HL-60 (cell line): ENCODE measurements at regions not wholly inside any gene's neighbourhood (a gene's known extent, or its start where the extent isn't known, plus 50 kb on each side); places are given as distances from the start of the nearest gene placed in this dataset.

Experiments used
- GABPA ChIP-seq: IDR thresholded peaks from 2 replicates; pipeline ENCODE4 v1.6.1; 2012; ENCODE audit warnings: low read depth
- TF ChIP-seq, protein P1 (sequence below): IDR thresholded peaks from one replicate; pipeline ENCODE4 v1.5.1; 2011; ENCODE audit warnings: low read length, control low read depth, inconsistent platforms; ENCODE audit not compliant: insufficient read depth

DNA sequence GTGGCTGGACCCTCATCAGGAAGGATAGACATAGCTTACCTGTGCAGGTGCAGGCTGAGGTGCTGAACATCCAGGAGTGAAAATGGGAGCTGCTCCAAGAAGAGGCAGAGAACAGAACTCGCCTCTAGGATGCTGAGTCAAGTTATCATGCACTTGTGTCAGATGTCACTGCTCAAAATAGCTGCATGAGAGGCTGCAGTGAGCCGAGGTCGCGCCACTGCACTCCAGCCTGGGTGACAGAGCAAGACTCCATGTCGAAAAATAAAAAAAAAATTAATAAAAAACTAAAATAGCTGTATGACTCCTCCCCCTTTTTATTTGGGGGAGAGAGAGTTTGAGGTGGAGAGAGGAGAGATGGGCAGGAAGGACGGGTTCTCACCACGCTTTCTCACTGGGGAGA lies 148.8 kb downstream of the FOXL1 start:
- no peak for TF ChIP-seq GABPA
- TF ChIP-seq, protein P1, sequence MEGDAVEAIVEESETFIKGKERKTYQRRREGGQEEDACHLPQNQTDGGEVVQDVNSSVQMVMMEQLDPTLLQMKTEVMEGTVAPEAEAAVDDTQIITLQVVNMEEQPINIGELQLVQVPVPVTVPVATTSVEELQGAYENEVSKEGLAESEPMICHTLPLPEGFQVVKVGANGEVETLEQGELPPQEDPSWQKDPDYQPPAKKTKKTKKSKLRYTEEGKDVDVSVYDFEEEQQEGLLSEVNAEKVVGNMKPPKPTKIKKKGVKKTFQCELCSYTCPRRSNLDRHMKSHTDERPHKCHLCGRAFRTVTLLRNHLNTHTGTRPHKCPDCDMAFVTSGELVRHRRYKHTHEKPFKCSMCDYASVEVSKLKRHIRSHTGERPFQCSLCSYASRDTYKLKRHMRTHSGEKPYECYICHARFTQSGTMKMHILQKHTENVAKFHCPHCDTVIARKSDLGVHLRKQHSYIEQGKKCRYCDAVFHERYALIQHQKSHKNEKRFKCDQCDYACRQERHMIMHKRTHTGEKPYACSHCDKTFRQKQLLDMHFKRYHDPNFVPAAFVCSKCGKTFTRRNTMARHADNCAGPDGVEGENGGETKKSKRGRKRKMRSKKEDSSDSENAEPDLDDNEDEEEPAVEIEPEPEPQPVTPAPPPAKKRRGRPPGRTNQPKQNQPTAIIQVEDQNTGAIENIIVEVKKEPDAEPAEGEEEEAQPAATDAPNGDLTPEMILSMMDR, result no peak
